GM23338 (cell line): ENCODE measurements at regions not wholly inside any gene's neighbourhood (a gene's known extent, or its start where the extent isn't known, plus 50 kb on each side); places are given as distances from the start of the nearest gene placed in this dataset.

ENCODE experiments used
- ATAC-seq: fragments of 200-7000 bp; cut with Tn5 transposase; 3 replicates; pipeline ENCODE4 v1.9.1; 2020
- DNase-seq: peaks from one replicate; pipeline ENCODE4 v3.0.0-alpha.2; 2015; ENCODE audit warnings: low spot score
- H2AFZ ChIP-seq: fragments of 200-600 bp; sonication (generic); 2 replicates; pipeline ENCODE4 v1.8.0; 2016; ENCODE audit warnings: antibody characterized with exemption, mild to moderate bottlenecking, moderate library complexity
- H3F3A ChIP-seq: fragments of 200-600 bp; sonication (generic); replicated peaks from 2 replicates; pipeline ENCODE4 v1.8.0; 2017; ENCODE audit warnings: antibody characterized with exemption, mixed run types, low read depth
- H3K27ac ChIP-seq: fragments of 200-600 bp; sonication (generic); 2 replicates; pipeline ENCODE4 v1.6.1; 2016; ENCODE audit warnings: low read depth
- H3K27me3 ChIP-seq: fragments of 200-600 bp; sonication (generic); 2 replicates; pipeline ENCODE4 v1.8.0; 2016; ENCODE audit warnings: mild to moderate bottlenecking, mixed run types, moderate library complexity; ENCODE audit not compliant: insufficient read depth
- H3K36me3 ChIP-seq: fragments of 200-600 bp; sonication (generic); 2 replicates; pipeline ENCODE4 v1.8.0; 2016; ENCODE audit warnings: mild to moderate bottlenecking; ENCODE audit not compliant: insufficient read depth
- H3K4me1 ChIP-seq: fragments of 200-600 bp; sonication (generic); 2 replicates; pipeline ENCODE4 v1.8.0; 2016; ENCODE audit warnings: mild to moderate bottlenecking, moderate library complexity; ENCODE audit not compliant: insufficient read depth
- H3K4me2 ChIP-seq: fragments of 200-600 bp; sonication (generic); 2 replicates; pipeline ENCODE4 v1.7.1; 2017; ENCODE audit warnings: mixed run types
- H3K4me3 ChIP-seq: fragments of 200-600 bp; sonication (generic); 2 replicates; pipeline ENCODE4 v1.6.1; 2016; ENCODE audit warnings: mixed run types
- H3K79me2 ChIP-seq: fragments of 200-600 bp; sonication (generic); replicated peaks from 2 replicates; pipeline ENCODE4 v1.8.0; 2017; ENCODE audit warnings: mild to moderate bottlenecking; ENCODE audit not compliant: insufficient read depth
- H3K9me2 ChIP-seq: fragments of 200-600 bp; sonication (generic); 2 replicates; pipeline ENCODE4 v1.8.0; 2017; ENCODE audit not compliant: insufficient read depth
- H4K20me1 ChIP-seq: fragments of 200-600 bp; sonication (generic); replicated peaks from 2 replicates; pipeline ENCODE4 v1.8.0; 2017; ENCODE audit warnings: mild to moderate bottlenecking; ENCODE audit not compliant: insufficient read depth
- H3K27ac Mint-ChIP-seq: 2 replicates; pipeline ENCODE4 v1.8.0; 2020; ENCODE audit warnings: inconsistent platforms, mild to moderate bottlenecking, moderate library complexity, mixed read lengths
- H3K27me3 Mint-ChIP-seq: 3 replicates; pipeline ENCODE4 v1.8.0; 2022; ENCODE audit warnings: low read depth, mild to moderate bottlenecking, moderate library complexity, mixed read lengths, inconsistent platforms; ENCODE audit not compliant: insufficient read depth, poor library complexity
- H3K36me3 Mint-ChIP-seq: 3 replicates; pipeline ENCODE4 v1.8.0; 2021; ENCODE audit warnings: low read depth, mild to moderate bottlenecking, inconsistent platforms, moderate library complexity, mixed read lengths
- H3K4me1 Mint-ChIP-seq: 3 replicates; pipeline ENCODE4 v1.8.0; 2020; ENCODE audit warnings: mild to moderate bottlenecking, inconsistent platforms, mixed read lengths
- H3K4me3 Mint-ChIP-seq: 3 replicates; pipeline ENCODE4 v1.8.0; 2021; ENCODE audit warnings: moderate library complexity, mild to moderate bottlenecking, inconsistent platforms, mixed read lengths
- H3K9me3 Mint-ChIP-seq: 3 replicates; pipeline ENCODE4 v1.8.0; 2020; ENCODE audit warnings: moderate library complexity, mild to moderate bottlenecking, inconsistent platforms, mixed read lengths
- CREB1 ChIP-seq: fragments of 250-450 bp; sonication (Bioruptor Pico); IDR thresholded peaks from 2 replicates; pipeline ENCODE4 v1.5.0; 2020; ENCODE audit warnings: low read depth, mild to moderate bottlenecking, moderate library complexity
- EZH2 ChIP-seq: fragments of 200-600 bp; sonication (generic); IDR thresholded peaks from one replicate; pipeline ENCODE4 v1.8.0; 2017; ENCODE audit warnings: antibody characterized with exemption, mild to moderate bottlenecking, low read depth; ENCODE audit not compliant: unreplicated experiment
- EZH2phosphoT487 ChIP-seq: fragments of 200-600 bp; sonication (generic); IDR thresholded peaks from one replicate; pipeline ENCODE4 v1.8.1; 2018; ENCODE audit warnings: antibody characterized with exemption; ENCODE audit not compliant: unreplicated experiment
- JUNB ChIP-seq: IDR thresholded peaks from one replicate; pipeline ENCODE4 v1.6.1; 2016; ENCODE audit warnings: antibody characterized with exemption; ENCODE audit not compliant: unreplicated experiment
- NANOG ChIP-seq: IDR thresholded peaks from 2 replicates; pipeline ENCODE4 v1.6.1; 2016; ENCODE audit warnings: antibody characterized with exemption, borderline replicate concordance
- POLR2AphosphoS5 ChIP-seq: IDR thresholded peaks from 2 replicates; pipeline ENCODE4 v1.6.1; 2016; ENCODE audit warnings: antibody characterized with exemption, low read depth
- STAT1 ChIP-seq: IDR thresholded peaks from one replicate; pipeline ENCODE4 v1.6.1; 2016; ENCODE audit warnings: antibody characterized with exemption; ENCODE audit not compliant: unreplicated experiment
- ZNF114 ChIP-seq: fragments of 250-450 bp; sonication (Bioruptor Pico); IDR thresholded peaks from 2 replicates; pipeline ENCODE4 v1.5.0; 2020; ENCODE audit warnings: mild to moderate bottlenecking, moderate library complexity
- ZNF331 ChIP-seq: fragments of 250-450 bp; sonication (Bioruptor Pico); IDR thresholded peaks from 2 replicates; pipeline ENCODE4 v1.5.0; 2020; ENCODE audit warnings: low read depth, mild to moderate bottlenecking, moderate library complexity
- TF ChIP-seq, protein P1 (sequence below): fragments of 250-450 bp; sonication (Bioruptor Pico); IDR thresholded peaks from 2 replicates; pipeline ENCODE4 v1.5.0; 2020; ENCODE audit warnings: mild to moderate bottlenecking, moderate library complexity
- TF ChIP-seq, protein P2 (sequence below), 2 experiments: fragments of 200-600 bp in 1 of 2; sonication (generic) in 1 of 2; conservative IDR thresholded peaks; 2 replicates each; pipeline versions ENCODE4 v1.5.1 to v1.6.1; 2016 to 2017; ENCODE audit warnings: antibody characterized with exemption in 2 of 2, low read depth in 2 of 2, mild to moderate bottlenecking in 2 of 2, moderate library complexity in 1 of 2
- TF ChIP-seq, protein P3 (sequence below): IDR thresholded peaks from 2 replicates; pipeline ENCODE4 v1.6.1; 2016; ENCODE audit warnings: antibody characterized with exemption
- TF ChIP-seq, protein P4 (sequence below): IDR thresholded peaks from one replicate; pipeline ENCODE4 v1.6.1; 2018; ENCODE audit warnings: antibody characterized with exemption; ENCODE audit not compliant: unreplicated experiment

DNA sequence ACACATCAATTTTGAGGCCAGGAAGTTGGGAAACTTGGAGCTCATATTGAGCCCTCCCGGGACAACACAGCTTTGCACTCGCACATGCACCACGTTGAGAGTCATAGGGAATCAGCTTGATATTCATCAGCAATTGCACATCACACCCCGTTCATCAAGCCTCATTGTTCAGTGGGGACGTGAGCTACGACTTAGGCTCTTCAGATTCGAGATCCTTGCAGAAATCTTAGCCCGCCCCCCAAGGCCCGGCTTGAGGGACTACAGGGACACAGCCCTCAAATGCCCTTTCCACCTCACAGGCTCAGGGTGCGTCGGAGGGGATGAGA, 93.0 kb upstream of the MAFB start:
- Mint-ChIP-seq H3K27me3 (no peaks in the 10 kb centered on the region), H3K9me3 (no peaks in the 10 kb centered on the region), H3K4me1 (peaks cover 4% of the 10 kb centered on the region; the same call in 2 of the 3 replicates), H3K27ac (no peak overlapping the region), H3K4me3 (no peak overlapping the region), H3K36me3 (no peaks in the 10 kb centered on the region)
- peak; percentile 10 for DNase-seq
- peak; percentile 51; the same call in 2 of the 3 replicates for ATAC-seq
- Histone ChIP-seq H3K4me1 (no peaks in the 10 kb centered on the region; the same call in 1 of the 2 replicates), H3K4me3 (no peak overlapping the region), H3K27ac (no peak overlapping the region), H3K36me3 (no peaks in the 10 kb centered on the region), H3F3A (no peaks in the 10 kb centered on the region), H3K79me2 (no peaks in the 10 kb centered on the region), H2AFZ (peak overlapping the region; percentile 70), H3K4me2 (no peak overlapping the region), H3K27me3 (no peaks in the 10 kb centered on the region), H4K20me1 (no peaks in the 10 kb centered on the region), H3K9me2 (peaks cover 4% of the 10 kb centered on the region; the same call in 1 of the 2 replicates)
- no peak for TF ChIP-seq STAT1
- no peak for TF ChIP-seq CREB1
- no peak for TF ChIP-seq JUNB
- TF ChIP-seq, protein P1, sequence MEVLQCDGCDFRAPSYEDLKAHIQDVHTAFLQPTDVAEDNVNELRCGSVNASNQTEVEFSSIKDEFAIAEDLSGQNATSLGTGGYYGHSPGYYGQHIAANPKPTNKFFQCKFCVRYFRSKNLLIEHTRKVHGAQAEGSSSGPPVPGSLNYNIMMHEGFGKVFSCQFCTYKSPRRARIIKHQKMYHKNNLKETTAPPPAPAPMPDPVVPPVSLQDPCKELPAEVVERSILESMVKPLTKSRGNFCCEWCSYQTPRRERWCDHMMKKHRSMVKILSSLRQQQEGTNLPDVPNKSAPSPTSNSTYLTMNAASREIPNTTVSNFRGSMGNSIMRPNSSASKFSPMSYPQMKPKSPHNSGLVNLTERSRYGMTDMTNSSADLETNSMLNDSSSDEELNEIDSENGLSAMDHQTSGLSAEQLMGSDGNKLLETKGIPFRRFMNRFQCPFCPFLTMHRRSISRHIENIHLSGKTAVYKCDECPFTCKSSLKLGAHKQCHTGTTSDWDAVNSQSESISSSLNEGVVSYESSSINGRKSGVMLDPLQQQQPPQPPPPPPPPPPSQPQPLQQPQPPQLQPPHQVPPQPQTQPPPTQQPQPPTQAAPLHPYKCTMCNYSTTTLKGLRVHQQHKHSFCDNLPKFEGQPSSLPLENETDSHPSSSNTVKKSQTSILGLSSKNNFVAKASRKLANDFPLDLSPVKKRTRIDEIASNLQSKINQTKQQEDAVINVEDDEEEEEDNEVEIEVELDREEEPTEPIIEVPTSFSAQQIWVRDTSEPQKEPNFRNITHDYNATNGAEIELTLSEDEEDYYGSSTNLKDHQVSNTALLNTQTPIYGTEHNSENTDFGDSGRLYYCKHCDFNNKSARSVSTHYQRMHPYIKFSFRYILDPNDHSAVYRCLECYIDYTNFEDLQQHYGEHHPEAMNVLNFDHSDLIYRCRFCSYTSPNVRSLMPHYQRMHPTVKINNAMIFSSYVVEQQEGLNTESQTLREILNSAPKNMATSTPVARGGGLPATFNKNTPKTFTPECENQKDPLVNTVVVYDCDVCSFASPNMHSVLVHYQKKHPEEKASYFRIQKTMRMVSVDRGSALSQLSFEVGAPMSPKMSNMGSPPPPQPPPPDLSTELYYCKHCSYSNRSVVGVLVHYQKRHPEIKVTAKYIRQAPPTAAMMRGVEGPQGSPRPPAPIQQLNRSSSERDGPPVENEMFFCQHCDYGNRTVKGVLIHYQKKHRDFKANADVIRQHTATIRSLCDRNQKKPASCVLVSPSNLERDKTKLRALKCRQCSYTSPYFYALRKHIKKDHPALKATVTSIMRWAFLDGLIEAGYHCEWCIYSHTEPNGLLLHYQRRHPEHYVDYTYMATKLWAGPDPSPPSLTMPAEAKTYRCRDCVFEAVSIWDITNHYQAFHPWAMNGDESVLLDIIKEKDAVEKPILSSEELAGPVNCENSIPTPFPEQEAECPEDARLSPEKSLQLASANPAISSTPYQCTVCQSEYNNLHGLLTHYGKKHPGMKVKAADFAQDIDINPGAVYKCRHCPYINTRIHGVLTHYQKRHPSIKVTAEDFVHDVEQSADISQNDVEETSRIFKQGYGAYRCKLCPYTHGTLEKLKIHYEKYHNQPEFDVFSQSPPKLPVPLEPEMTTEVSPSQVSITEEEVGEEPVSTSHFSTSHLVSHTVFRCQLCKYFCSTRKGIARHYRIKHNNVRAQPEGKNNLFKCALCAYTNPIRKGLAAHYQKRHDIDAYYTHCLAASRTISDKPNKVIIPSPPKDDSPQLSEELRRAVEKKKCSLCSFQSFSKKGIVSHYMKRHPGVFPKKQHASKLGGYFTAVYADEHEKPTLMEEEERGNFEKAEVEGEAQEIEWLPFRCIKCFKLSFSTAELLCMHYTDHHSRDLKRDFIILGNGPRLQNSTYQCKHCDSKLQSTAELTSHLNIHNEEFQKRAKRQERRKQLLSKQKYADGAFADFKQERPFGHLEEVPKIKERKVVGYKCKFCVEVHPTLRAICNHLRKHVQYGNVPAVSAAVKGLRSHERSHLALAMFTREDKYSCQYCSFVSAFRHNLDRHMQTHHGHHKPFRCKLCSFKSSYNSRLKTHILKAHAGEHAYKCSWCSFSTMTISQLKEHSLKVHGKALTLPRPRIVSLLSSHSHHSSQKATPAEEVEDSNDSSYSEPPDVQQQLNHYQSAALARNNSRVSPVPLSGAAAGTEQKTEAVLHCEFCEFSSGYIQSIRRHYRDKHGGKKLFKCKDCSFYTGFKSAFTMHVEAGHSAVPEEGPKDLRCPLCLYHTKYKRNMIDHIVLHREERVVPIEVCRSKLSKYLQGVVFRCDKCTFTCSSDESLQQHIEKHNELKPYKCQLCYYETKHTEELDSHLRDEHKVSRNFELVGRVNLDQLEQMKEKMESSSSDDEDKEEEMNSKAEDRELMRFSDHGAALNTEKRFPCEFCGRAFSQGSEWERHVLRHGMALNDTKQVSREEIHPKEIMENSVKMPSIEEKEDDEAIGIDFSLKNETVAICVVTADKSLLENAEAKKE: no peak
- TF ChIP-seq EZH2phosphoT487: no peak
- TF ChIP-seq POLR2AphosphoS5: no peak
- TF ChIP-seq, protein P2, sequence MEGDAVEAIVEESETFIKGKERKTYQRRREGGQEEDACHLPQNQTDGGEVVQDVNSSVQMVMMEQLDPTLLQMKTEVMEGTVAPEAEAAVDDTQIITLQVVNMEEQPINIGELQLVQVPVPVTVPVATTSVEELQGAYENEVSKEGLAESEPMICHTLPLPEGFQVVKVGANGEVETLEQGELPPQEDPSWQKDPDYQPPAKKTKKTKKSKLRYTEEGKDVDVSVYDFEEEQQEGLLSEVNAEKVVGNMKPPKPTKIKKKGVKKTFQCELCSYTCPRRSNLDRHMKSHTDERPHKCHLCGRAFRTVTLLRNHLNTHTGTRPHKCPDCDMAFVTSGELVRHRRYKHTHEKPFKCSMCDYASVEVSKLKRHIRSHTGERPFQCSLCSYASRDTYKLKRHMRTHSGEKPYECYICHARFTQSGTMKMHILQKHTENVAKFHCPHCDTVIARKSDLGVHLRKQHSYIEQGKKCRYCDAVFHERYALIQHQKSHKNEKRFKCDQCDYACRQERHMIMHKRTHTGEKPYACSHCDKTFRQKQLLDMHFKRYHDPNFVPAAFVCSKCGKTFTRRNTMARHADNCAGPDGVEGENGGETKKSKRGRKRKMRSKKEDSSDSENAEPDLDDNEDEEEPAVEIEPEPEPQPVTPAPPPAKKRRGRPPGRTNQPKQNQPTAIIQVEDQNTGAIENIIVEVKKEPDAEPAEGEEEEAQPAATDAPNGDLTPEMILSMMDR (conservative IDR thresholded peaks at IDR 0.05; ENCODE audit: low read depth in 2 of 2): no peak
- TF ChIP-seq, protein P3, sequence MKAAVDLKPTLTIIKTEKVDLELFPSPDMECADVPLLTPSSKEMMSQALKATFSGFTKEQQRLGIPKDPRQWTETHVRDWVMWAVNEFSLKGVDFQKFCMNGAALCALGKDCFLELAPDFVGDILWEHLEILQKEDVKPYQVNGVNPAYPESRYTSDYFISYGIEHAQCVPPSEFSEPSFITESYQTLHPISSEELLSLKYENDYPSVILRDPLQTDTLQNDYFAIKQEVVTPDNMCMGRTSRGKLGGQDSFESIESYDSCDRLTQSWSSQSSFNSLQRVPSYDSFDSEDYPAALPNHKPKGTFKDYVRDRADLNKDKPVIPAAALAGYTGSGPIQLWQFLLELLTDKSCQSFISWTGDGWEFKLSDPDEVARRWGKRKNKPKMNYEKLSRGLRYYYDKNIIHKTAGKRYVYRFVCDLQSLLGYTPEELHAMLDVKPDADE: no peak
- TF ChIP-seq, protein P4, sequence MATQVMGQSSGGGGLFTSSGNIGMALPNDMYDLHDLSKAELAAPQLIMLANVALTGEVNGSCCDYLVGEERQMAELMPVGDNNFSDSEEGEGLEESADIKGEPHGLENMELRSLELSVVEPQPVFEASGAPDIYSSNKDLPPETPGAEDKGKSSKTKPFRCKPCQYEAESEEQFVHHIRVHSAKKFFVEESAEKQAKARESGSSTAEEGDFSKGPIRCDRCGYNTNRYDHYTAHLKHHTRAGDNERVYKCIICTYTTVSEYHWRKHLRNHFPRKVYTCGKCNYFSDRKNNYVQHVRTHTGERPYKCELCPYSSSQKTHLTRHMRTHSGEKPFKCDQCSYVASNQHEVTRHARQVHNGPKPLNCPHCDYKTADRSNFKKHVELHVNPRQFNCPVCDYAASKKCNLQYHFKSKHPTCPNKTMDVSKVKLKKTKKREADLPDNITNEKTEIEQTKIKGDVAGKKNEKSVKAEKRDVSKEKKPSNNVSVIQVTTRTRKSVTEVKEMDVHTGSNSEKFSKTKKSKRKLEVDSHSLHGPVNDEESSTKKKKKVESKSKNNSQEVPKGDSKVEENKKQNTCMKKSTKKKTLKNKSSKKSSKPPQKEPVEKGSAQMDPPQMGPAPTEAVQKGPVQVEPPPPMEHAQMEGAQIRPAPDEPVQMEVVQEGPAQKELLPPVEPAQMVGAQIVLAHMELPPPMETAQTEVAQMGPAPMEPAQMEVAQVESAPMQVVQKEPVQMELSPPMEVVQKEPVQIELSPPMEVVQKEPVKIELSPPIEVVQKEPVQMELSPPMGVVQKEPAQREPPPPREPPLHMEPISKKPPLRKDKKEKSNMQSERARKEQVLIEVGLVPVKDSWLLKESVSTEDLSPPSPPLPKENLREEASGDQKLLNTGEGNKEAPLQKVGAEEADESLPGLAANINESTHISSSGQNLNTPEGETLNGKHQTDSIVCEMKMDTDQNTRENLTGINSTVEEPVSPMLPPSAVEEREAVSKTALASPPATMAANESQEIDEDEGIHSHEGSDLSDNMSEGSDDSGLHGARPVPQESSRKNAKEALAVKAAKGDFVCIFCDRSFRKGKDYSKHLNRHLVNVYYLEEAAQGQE: no peak
- no peak for TF ChIP-seq EZH2
- TF ChIP-seq ZNF114 (CRISPR knock-in tag): no peak
- TF ChIP-seq NANOG: no peak
- no peak for TF ChIP-seq ZNF331
